SU-DHL-6 (cell line): ENCODE measurements at regions not wholly inside any gene's neighbourhood (a gene's known extent, or its start where the extent isn't known, plus 50 kb on each side); places are given as distances from the start of the nearest gene placed in this dataset.

Source experiments
- H2AFZ ChIP-seq: fragments of 200-600 bp; sonication (generic); 2 replicates; pipeline ENCODE4 v1.6.1; 2014; ENCODE audit warnings: low read depth, mild to moderate bottlenecking, moderate library complexity, mixed read lengths, antibody characterized with exemption, low read length; ENCODE audit not compliant: severe bottlenecking
- H3F3A ChIP-seq: fragments of 200-600 bp; shearing (Covaris generic); 2 replicates; pipeline ENCODE4 v1.6.0; 2016; ENCODE audit warnings: antibody characterized with exemption, mild to moderate bottlenecking; ENCODE audit not compliant: insufficient read depth
- H3K27ac ChIP-seq: fragments of 200-600 bp; sonication (generic); 2 replicates; pipeline ENCODE4 v1.5.1; 2016; ENCODE audit warnings: low read depth, mild to moderate bottlenecking, low read length, moderate library complexity, mixed read lengths
- H3K27me3 ChIP-seq: fragments of 200-600 bp; sonication (generic), shearing (Covaris generic); 2 replicates; pipeline ENCODE4 v1.6.0; 2014; ENCODE audit warnings: mild to moderate bottlenecking, low read length
- H3K36me3 ChIP-seq: fragments of 200-600 bp; sonication (generic); 2 replicates; pipeline ENCODE4 v1.6.1; 2014; ENCODE audit warnings: mild to moderate bottlenecking, low read length, mixed read lengths
- H3K4me2 ChIP-seq: fragments of 300-600, 200-600 bp; shearing (Covaris generic), sonication (generic); 2 replicates; pipeline ENCODE4 v1.6.0; 2014; ENCODE audit warnings: low read length, low read depth, mild to moderate bottlenecking; ENCODE audit not compliant: poor library complexity, severe bottlenecking
- H3K4me3 ChIP-seq: fragments of 200-600 bp; sonication (generic); 2 replicates; pipeline ENCODE4 v1.5.1; 2014; ENCODE audit warnings: antibody characterized with exemption, low read length, mild to moderate bottlenecking, mixed read lengths; ENCODE audit not compliant: insufficient read depth, poor library complexity, severe bottlenecking
- H3K79me2 ChIP-seq: fragments of 200-600 bp; sonication (generic); 2 replicates; pipeline ENCODE4 v1.6.1; 2014; ENCODE audit warnings: mild to moderate bottlenecking, low read length, moderate library complexity; ENCODE audit not compliant: insufficient read depth
- H3K9ac ChIP-seq: fragments of 200-600 bp; sonication (generic); 2 replicates; pipeline ENCODE4 v1.7.0; 2014; ENCODE audit warnings: mild to moderate bottlenecking, low read length
- H3K9me2 ChIP-seq: fragments of 200-600 bp; sonication (generic); replicated peaks from 2 replicates; pipeline ENCODE4 v1.6.1; 2014; ENCODE audit warnings: low read length; ENCODE audit not compliant: insufficient read depth
- H3K9me3 ChIP-seq: fragments of 200-600 bp; sonication (generic); 2 replicates; pipeline ENCODE4 v1.6.1; 2014; ENCODE audit warnings: low read length, mixed read lengths; ENCODE audit not compliant: insufficient read depth
- H4K20me1 ChIP-seq: fragments of 200-600 bp; sonication (generic); 2 replicates; pipeline ENCODE4 v1.6.1; 2014; ENCODE audit warnings: low read depth, mild to moderate bottlenecking, antibody characterized with exemption, low read length, moderate library complexity, mixed read lengths
- CTCF ChIP-seq: fragments of 200-600 bp; sonication (generic); IDR thresholded peaks from one replicate; pipeline ENCODE4 v1.5.1; 2017; ENCODE audit warnings: antibody characterized with exemption, mild to moderate bottlenecking, low read length, moderate library complexity; ENCODE audit not compliant: insufficient read depth, poor library complexity, severe bottlenecking
- EZH2phosphoT487 ChIP-seq: fragments of 200-600 bp; sonication (generic), shearing (Covaris generic); conservative IDR thresholded peaks from 2 replicates; pipeline ENCODE4 v1.6.1; 2018; ENCODE audit warnings: mild to moderate bottlenecking, antibody characterized with exemption, low read length, moderate library complexity, mixed read lengths

DNA sequence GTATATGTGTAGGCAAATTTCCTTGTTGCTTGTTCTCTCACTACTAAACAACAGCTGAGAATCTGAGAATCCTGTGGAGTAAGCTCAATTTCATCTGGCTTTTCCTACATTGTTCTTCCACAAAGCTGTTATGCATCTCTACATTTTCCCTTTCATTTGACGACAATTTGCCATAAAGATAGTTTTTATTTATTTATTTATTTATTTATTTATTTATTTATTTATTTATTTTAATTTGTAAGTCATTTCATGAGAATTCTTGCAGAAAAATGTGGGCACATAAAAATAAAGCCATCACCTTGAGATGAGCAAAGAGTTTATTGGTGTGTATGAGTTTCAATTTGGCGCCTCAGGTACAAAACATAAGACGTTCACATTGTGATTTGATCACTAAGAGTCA is 545.9 kb upstream of the SEL1L start:
- no peaks in the 10 kb centered on the region for H3K27me3 ChIP-seq
- no peaks in the 10 kb centered on the region for H3K79me2 ChIP-seq
- no peaks in the 10 kb centered on the region for H3F3A ChIP-seq
- no peaks in the 10 kb centered on the region for H3K9me3 ChIP-seq
- H3K9ac ChIP-seq: no peak overlapping the region
- no peak overlapping the region for H3K4me3 ChIP-seq
- H3K36me3 ChIP-seq: no peaks in the 10 kb centered on the region
- no peak overlapping the region for H2AFZ ChIP-seq
- no peak overlapping the region for H3K27ac ChIP-seq
- H3K4me2 ChIP-seq: no peak overlapping the region
- 0 out of 2 replicates have a peak, but pooled peaks cover 4% of the 10 kb centered on the region for H3K9me2 ChIP-seq
- TF ChIP-seq CTCF (no peak), EZH2phosphoT487 (no peak)
- H4K20me1 ChIP-seq: no peaks in the 10 kb centered on the region

- Histone ChIP-seq H3K9me3 (no peaks in the 10 kb centered on the region), H4K20me1 (no peaks in the 10 kb centered on the region), H3K9ac (no peak overlapping the region), H3K36me3 (no peaks in the 10 kb centered on the region), H2AFZ (no peak overlapping the region), H3K79me2 (no peaks in the 10 kb centered on the region), H3K27me3 (no peaks in the 10 kb centered on the region), H3K4me3 (no peak overlapping the region), H3K4me2 (no peak overlapping the region), H3K9me2 (0 out of 2 replicates have a peak, but pooled peaks cover 4% of the 10 kb centered on the region), H3K27ac (no peak overlapping the region), H3F3A (no peaks in the 10 kb centered on the region)
- TF ChIP-seq CTCF (no peak), EZH2phosphoT487 (no peak)
These were observed 546.7 kb upstream of the SEL1L start for GRCh38 chr14:82080370-82080769.

- H4K20me1 ChIP-seq: no peaks in the 10 kb centered on the region
- 0 out of 2 replicates have a peak, but pooled peaks cover 4% of the 10 kb centered on the region for H3K9me2 ChIP-seq
- H3K27ac ChIP-seq: no peak overlapping the region
- H3K36me3 ChIP-seq: no peaks in the 10 kb centered on the region
- H3F3A ChIP-seq: no peaks in the 10 kb centered on the region
- H3K79me2 ChIP-seq: no peaks in the 10 kb centered on the region
- H3K9me3 ChIP-seq: no peaks in the 10 kb centered on the region
- no peak overlapping the region for H3K4me2 ChIP-seq
- TF ChIP-seq EZH2phosphoT487: no peak
- TF ChIP-seq CTCF: no peak
- no peak overlapping the region for H3K4me3 ChIP-seq
- H2AFZ ChIP-seq: no peak overlapping the region
- no peak overlapping the region for H3K9ac ChIP-seq
- H3K27me3 ChIP-seq: no peaks in the 10 kb centered on the region
These were observed 551.2 kb upstream of the SEL1L start for GRCh38 chr14:82084813-82085212.
